ENCODE measurements at regions not wholly inside any gene's neighbourhood (a gene's known extent, or its start where the extent isn't known, plus 50 kb on each side); places are given as distances from the start of the nearest gene placed in this dataset.

DNA sequence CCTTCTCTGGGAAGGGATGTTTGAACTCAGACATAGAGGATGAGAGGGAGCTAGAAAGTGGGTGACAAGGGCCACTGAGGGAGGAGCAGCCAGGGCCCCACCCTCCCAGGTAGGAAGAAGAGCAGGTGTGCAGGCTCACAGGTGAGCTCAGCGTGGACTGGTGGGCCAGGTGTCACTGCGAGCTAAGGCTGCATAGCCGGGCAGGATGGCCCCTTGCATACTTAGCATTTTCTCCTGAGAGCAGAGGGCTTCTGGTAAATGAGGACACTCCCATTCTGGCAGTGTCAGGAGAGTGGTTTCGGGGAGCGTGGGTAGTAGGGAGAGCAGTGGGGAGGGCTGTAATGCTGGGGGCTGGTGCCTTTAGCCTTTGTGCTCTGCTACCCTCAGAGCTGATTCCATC is 843.4 kb downstream of the TBC1D22A start:
- no peak for TF ChIP-seq POLR2A (IDR thresholded peaks at IDR 0.05)
- TF ChIP-seq, protein P1, sequence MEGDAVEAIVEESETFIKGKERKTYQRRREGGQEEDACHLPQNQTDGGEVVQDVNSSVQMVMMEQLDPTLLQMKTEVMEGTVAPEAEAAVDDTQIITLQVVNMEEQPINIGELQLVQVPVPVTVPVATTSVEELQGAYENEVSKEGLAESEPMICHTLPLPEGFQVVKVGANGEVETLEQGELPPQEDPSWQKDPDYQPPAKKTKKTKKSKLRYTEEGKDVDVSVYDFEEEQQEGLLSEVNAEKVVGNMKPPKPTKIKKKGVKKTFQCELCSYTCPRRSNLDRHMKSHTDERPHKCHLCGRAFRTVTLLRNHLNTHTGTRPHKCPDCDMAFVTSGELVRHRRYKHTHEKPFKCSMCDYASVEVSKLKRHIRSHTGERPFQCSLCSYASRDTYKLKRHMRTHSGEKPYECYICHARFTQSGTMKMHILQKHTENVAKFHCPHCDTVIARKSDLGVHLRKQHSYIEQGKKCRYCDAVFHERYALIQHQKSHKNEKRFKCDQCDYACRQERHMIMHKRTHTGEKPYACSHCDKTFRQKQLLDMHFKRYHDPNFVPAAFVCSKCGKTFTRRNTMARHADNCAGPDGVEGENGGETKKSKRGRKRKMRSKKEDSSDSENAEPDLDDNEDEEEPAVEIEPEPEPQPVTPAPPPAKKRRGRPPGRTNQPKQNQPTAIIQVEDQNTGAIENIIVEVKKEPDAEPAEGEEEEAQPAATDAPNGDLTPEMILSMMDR (IDR thresholded peaks at IDR 0.05): no peak

Measured in tibial nerve (tissue), 3 donors.